ENCODE measurements at regions not wholly inside any gene's neighbourhood (a gene's known extent, or its start where the extent isn't known, plus 50 kb on each side); places are given as distances from the start of the nearest gene placed in this dataset.
"Not testable (repeated sequence)": the region's sequence is repeated elsewhere in the genome, so short reads cannot be mapped to it uniquely, and the experiment has no call there.

GRCh38 chr2:5206742-5207141 lies 485.4 kb upstream of the SOX11 start:
- DNase-seq: not testable (repeated sequence)

GRCh38 chr2:5215989-5216607 lies 476.1 kb upstream of the SOX11 start:
- no peak for DNase-seq

- no peak for DNase-seq
Observed at GRCh38 chr2:5227062-5227699, 465.0 kb upstream of the SOX11 start.

GRCh38 chr2:5229574-5229973 lies 462.6 kb upstream of the SOX11 start:
- DNase-seq: no peak

DNA sequence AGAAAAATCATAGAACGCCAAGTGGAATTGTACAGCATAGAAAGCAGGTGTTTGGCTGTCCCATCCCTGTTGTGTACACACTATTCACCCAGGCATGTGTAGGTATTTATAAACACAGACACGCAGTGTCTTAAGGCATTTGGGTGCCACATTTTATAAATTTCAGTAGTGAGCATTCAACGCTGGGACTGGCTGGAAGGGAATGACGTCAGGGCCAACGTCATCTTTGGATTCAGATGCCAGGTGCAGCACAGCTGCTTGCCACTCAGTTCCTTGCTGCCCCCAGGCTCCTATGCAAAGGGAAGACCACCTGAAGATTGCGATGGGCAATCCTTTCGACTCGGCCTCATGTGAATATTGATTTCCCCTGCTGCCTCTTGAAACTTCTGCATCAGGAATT lies 461.7 kb upstream of the SOX11 start:
- DNase-seq: no peak

- DNase-seq: no peak
Observed at GRCh38 chr2:5230855-5231254, 461.3 kb upstream of the SOX11 start.

GRCh38 chr2:5231287-5231686 lies 460.9 kb upstream of the SOX11 start:
- no peak for DNase-seq

- DNase-seq: no peak
Observed at GRCh38 chr2:5234563-5234962, 457.6 kb upstream of the SOX11 start.

DNA sequence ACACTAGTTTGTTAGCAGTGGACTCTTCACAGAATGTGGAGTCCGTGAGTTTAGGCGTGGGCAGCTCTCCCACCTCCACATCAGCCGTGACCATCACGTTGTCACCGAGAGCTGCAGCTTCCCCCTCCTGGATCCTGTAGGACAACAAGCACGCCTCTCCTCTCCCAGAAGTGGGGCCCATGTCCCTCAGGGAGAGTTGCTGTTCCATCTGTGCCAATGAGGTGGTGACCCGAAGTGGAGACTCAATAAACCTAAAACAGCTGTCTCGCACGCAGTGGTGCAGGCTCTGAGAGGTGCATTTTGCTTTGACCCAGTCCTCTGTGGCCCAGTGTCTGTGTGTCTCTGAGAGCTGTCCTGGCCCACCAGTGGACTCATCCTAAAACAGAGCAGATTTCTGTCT lies 456.5 kb upstream of the SOX11 start:
- no peak for DNase-seq

DNA sequence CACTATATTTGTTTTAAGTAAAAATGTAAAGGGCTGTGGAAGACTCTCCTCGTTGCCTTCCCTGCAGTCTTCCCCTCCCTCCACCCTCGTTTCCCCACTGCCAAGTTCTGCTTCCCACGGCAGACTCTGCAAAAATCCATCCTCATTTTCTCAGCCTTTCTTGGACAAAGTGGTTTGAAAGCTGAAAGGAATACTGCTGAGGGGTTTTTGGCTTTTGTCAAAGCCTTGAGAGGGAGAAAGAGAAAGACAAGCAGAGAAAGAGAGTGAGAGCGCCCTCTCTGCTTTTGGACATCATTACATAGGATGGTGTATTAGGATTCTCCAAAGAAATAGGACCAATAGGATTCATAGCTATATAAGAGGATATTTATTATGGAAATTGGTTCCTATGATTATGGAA lies 455.9 kb upstream of the SOX11 start:
- no peak for DNase-seq

- no peak for DNase-seq
Observed at GRCh38 chr2:5242751-5243150, 449.4 kb upstream of the SOX11 start.

GRCh38 chr2:5250482-5250881 lies 441.7 kb upstream of the SOX11 start:
- DNase-seq: no peak

DNA sequence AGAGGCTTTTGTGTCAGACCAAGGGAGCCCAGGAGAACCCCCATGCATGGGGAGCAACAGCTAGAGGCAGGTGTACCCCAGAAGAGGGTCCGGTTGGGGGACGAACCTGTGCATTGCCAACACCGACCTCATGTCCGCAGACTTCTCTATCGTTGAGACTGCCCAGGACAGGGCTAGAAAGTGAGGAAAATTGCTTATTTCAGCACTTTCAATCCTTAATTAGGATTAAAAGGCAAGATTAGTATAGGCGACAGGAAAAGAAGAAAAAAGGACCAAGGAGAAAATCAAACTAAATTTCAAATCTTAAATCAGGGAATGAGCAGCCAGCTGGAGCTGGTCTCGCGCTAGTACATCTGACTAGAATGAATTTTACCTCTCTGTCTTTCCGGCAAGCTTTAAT lies 438.9 kb upstream of the SOX11 start:
- no peak for DNase-seq

DNA sequence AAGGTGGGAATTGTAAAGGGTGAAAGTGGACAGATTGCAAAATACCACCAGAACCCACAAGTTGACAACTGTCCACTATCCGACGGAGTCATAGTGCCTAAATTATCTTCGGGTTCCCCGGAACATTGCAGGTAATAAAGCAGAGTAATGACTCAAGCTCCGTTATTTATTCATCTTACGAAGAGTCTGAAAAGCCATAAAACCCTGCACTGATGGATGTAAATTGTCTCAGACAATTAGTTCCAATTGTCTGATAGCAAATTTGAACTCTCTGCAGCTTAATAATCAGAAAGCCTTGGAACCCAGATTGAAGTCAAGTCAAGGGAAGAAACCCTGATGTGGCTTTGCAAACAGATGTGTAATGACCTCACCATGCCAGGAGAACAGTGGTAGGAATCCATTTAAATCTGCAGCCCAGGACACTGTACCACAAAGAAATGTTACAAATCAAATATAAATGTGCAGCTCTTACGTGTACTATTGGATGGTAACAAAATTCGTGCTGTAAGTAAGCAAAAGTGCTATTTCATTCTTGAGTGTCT lies 437.3 kb upstream of the SOX11 start:
- no peak for DNase-seq

- DNase-seq: no peak
Observed at GRCh38 chr2:5263291-5263690, 428.9 kb upstream of the SOX11 start.

DNA sequence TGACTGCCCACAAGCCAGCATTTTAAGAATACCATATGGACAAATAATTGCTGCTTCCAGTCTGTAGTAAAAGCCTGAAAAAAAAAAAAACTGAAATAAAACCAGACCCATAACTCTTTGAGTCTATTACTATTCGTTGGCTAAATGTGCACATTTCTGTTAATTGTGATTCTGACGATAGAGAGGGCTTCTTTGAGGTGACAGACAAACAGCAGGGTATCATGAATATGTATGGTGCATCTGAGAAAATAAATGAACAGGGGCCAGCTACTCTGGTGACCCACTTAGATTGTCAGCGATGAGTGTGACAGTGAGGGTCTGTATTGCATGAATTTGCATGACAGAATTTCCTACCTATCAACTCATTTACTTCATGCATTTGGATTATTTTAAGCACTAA lies 427.8 kb upstream of the SOX11 start:
- no peak for DNase-seq

- no peak for DNase-seq
Observed at GRCh38 chr2:5285061-5285460, 407.1 kb upstream of the SOX11 start.

DNA sequence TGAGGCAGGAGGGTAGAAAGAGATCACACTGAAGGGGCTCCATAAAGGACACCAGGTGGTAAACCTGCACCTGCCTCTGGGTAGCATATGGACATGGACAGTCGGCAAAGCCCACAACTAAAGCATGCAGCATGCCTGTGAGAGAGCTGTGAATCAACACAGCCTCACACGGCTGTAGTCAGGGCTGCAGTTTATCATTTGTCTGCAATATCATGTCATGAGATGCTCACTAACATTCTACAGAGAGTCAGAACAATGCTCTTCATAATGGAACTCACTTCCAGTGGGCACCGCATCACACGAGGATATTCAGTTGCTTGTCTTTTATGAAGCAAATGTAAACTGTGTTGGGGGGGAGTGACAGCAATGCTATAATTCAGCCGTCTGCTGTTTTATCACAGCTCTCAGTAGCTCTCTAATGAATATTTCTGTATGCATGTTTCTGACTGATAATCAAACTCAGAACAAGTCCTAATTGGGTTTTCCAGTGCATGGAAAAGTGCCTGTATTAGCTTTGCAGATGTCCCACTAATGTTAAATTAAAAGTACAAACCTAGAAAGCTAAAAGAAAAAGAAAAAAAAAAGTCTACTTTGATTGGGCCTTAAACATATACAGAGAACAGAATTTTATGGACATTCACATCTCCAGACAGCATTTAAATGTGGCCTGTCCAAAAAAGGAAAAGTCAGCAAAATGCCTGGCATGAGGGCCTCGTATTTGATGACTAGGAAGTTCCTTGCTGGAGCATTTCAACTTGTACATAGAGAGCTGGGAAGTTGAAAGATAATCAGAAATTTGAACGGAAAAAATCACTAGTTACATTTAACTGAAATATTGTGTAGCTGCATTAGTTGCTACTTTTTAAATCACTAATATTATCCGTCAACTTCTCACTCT lies 406.1 kb upstream of the SOX11 start:
- no peak for DNase-seq

GRCh38 chr2:5287558-5288334 lies 404.4 kb upstream of the SOX11 start:
- DNase-seq: no peak

DNA sequence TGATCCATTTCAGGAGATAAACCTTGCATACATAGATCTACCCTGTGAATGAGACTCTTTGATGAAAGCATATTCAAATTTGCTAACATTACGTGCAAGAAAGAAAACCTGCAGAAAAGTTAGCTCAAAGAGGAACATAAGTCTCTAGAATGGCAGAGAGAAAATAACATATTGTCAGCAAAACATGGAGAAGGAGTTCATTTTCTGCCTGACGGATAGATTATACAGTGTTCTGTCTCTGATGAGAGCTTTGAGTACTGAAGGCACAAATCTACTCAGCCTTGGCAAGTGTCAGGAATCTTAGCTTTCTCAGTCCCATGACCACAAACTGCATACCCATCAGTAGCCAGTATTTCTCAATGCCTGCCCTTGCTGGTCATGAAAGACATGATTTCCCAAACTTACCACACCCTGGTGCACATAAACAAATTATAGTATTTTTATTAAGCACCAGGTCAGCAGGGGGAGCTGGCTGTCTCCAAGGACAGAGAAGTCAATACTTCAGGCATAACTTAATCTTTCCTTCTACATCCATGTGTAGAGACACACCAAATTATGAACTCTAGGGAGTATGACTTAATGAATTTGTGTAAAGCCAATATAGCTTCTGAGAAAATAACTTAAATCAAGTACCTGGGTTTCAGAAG lies 401.2 kb upstream of the SOX11 start:
- DNase-seq: no peak

DNA sequence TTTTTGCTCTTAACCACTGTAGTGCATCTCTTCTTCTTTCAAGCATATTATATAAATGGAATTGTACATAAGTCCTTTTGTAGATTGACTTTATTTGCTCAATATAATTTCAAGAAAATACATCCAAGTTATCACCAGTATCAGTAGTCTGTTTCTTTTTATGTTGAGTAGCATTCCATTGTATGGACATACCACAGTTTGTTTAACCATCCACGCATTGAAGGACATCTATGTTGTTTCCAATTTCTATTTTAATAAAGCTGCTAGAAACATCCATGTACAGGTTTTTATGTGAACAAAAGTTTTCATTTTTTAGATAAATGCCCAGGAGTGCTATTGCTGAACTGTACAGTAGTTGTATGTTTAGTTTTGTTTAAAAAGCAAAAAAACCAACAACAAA lies 387.5 kb upstream of the SOX11 start:
- no peak for DNase-seq

DNA sequence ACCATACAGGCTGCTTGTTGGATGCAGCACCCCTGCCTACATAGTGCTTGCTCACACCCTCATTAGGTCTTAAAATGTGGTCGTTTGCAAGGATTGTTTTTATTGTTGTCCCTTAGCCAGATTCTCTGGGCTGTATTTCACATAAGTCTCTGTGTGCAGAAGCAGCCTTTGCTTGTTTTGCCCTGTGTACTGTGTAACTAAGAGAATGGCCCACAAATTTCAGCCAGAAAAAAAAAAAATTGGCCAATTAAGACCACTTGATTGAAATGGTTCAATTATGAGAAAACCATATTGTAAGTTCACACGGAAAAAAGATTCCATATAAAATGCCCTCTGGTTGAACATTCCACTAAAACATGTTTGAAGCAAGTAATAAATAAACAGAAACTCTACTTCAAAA lies 377.1 kb upstream of the SOX11 start:
- DNase-seq: no peak

GRCh38 chr2:5315512-5315911 lies 376.7 kb upstream of the SOX11 start:
- DNase-seq: no peak
